GM18909 (cell line): ENCODE measurements at regions not wholly inside any gene's neighbourhood (a gene's known extent, or its start where the extent isn't known, plus 50 kb on each side); places are given as distances from the start of the nearest gene placed in this dataset.

Source experiments
- ATAC-seq: cut with Tn5 transposase; IDR thresholded peaks from one replicate; pipeline ENCODE4 v1.9.1; 2021; ENCODE audit warnings: mild to moderate bottlenecking; ENCODE audit not compliant: unreplicated experiment, poor library complexity

DNA sequence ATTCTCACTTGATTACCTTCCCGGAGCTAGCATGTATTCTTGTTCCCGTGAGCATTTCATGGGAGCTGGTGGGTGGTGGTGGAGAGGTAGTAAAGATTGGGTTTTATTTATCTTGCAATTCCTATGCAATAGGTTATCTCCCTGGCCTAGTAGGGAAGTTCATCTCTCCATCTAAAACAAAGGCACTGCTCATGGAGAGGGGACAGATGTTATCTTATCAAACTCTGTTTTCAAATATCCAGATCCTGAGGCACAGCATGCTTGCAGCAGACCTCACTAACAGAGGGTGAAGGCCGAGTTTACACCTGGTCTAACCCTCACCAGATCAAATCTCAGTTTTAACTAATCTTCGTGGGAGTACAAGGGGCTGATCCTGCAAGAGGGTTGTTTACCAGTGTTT is 98.9 kb downstream of the CYRIA start:
- no peak for ATAC-seq

- no peak for ATAC-seq
These were observed 100.2 kb downstream of the CYRIA start for GRCh38 chr2:16565481-16565880.

- ATAC-seq: no peak
These were observed 104.0 kb downstream of the CYRIA start for GRCh38 chr2:16561676-16562075.

GRCh38 chr2:16561251-16561650 is 104.4 kb downstream of the CYRIA start:
- no peak for ATAC-seq

DNA sequence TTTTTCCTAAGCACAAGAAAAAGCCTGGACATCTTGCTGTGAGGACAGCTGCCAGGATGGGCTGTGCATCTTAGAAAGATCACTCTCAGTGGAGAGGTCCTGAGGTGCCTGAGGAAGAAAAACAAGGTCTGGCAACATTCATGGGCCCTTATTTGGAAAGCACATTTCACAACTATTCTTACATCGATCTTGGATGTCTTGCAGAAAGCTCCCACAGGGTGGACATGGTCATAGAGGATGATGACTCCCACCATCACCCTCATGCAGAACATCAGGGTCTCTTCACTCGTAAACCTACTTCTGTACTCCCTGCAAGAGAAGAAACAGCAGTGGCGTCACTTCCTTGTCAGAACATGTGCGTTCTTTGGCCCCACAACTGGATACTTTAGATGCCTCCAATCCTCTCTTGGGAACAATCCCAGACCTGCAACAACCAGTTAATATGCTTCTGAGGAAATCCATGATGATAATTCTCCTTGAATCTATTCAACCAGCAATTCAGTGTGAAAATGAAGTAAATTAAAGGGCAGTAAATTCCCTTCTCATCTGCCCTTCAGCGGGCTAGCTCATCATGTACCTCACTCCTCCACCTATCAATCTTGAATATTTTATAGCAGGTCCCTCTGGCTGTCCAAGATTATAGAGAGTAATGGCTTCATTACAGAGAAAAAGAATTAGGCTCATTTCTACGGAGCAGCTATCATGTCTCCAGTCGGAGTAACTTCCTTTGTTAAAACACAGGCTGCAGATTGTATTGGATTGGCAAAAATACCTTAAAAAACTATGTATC is 106.2 kb downstream of the CYRIA start:
- no peak for ATAC-seq

DNA sequence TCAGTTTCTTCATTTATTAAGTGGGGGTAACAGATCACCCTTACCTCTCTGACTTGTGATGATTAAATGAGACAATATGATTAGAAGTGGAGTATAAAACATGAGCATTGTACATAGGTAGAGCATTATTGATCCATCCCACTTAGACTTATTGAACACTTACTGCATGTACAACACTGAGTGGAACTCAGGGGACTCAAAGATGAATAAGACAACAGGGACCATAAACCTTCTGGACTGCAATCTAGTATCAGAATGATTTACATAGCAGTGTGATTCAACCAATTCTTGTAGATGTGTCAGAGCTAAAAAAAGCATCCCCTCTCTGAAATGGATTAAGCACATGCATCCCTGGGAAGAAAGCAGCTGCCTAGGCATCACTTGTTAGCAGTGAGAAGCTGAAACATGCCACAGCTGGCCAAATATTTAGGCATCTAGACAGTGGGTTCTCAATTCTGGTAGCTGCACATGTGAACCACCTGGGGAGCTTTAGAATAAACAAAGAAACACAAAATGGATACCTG is 111.5 kb downstream of the CYRIA start:
- no peak for ATAC-seq

DNA sequence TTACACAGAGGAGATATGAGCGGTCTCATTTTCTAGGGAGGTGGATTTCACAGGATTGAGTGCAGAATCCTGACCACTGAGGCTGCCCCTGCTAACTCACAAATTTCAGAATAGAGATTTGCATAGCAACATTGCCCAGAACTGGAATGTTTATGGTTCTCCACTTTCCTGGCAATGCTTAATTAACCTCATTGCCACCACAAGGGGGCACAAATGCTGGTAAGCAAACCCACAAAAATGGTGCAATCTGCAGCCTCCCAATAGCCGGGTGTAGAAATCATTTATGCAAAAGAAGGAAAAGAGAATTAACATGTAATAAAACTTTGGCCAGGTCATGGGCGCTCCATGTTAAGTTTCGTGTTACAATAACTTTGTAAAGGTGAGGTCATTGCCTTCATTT is 112.4 kb downstream of the CYRIA start:
- ATAC-seq: no peak

DNA sequence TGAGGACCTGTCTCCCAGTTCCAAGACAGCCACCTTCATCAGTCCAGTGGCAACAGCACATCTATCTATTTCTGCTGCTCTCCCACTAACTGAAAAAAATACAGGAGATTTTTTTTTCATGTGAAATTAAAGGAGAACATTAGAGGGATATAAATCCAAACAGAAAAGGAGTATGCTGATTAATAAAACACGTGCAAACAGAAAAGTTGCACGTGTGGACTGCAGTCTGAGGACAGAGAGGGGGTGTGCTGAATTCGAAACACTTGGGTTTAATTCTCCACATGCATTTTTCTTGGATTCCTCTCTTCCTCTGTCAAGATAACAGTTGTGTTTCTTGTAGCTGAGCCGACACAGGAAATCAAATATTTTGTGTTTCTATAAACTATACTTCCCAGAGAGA is 113.4 kb downstream of the CYRIA start:
- no peak for ATAC-seq

DNA sequence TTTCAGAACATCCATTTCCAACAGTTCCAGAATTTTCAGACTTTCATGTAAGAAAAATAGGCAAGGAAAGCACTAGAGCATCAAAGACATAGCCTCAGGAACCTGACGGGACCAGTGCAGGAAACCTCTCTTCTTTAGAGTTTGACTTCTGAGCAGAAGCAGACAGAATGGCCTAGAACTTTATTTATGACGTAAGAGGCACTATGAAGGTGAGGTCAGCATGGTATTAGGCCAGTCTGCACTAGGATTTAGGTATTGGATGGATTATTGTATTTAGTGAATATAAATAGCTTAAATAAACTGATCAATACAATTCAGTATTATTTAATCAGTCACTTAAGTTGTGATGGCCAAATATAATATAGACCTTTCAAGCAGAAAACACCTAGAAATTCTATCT is 117.6 kb downstream of the CYRIA start:
- no peak for ATAC-seq

DNA sequence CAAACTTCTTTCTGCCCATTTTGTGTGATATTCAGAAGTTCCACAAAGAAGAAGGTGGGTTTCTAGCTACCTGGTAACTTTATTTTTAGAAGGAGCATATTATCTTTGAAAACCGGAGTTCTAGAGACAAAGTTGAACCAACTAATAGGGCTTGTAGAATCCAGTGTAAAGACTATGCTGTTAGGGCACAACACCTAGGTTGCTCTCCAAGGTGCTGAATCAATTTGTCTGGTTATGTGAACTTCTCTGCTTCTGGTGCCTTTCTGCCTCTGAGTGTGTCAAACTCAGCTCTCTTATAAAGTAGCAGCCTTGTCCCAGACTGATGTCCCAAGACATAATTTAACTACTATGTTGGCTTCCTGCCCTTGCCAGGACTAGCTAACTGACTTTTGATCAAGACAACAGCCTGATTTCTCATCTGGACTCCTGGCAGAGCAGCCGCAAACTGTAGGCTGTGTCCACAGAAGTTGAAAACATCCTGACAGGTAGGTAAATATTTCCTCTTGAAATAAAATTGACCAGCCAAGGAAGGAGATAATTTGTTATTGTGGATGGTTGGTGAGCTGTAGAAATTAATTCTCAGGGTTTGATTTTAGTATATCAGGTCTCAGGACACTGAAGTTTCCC is 119.4 kb downstream of the CYRIA start:
- no peak for ATAC-seq

DNA sequence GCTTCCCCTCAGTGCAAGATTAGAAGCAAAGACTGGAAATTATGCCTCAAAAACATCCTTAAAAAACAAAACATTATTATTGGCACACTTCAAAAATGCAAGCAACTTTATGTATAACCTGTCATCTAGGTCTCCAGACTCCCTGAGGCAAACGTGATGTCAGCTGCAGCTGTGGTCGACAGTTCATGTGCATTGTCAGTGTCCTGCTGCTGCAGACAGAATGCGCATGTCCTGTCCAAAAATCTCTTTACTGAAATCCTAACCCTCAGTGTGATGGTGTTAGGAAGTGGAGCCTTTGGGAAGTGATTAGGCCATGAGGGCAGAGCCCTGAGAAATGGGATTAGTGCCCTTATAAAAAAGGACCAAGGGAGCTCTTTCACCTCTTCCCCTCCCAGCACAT is 126.9 kb downstream of the CYRIA start:
- no peak for ATAC-seq

DNA sequence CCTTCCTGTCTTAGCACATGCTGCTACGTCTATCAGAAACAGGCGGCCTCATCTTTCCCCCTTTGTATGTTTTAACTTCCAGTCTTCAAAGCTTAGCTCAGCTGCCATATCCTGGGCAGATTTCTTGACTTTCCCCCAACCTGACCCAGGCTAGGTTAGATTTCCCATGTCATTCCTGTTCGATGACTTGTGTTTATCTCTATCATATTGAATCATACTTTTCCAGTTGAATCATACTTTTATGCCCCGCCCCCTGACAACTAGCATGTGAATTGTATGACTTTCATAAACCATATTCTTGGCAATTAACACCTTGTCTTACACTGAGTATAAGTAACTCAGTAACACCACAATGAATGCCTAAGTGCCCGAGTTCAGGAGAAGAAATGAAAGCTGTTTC is 128.3 kb downstream of the CYRIA start:
- no peak for ATAC-seq

DNA sequence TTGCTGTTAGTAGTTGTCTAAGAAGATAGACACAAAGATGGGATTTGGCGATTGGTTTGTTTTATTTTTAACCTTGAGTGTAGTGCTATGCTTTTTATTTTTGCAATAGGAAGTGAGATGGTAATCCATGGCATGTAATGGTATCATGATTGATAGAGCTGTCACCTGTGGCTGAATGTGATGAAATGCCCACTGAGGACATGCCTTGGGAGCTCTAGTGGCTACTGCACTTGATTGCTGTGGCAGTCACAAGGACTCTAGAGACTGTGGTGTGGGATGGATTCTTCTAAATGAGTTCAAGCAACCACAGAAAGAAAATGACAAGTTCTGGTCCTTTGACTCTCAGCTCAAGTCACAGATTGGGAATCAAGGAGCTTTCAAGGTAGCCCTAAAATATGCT is 139.4 kb downstream of the CYRIA start:
- no peak for ATAC-seq

DNA sequence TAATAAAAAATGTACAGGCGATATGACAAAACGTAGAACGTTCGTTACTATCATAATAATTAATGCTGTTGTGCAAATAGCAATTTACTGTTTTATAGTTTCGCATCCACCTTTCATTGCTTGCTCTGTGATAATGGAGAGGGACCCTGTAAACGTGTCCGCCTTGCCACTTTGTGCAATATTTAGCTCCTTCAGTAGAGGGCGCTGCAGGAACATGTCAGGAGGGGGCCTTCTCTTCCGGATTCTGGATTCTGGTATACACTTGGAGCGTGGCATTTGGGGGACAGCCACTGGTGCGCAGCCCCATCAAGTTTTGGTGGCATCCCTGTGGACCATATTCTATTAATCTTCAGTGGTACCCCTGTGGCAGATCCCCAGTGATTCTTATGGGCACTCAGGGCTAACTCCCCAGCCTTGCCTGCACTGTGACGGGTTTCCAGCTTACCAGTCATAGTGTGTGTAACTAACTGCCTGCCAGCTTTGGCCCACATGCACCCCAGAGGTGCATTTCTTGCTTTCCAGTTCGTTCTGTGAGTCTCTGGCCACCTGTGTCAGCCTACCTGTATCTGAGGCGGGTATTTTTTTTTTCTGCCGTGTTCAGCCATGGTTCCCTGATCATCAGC is 140.3 kb downstream of the CYRIA start:
- no peak for ATAC-seq

- no peak for ATAC-seq
These were observed 141.9 kb downstream of the CYRIA start for GRCh38 chr2:16523711-16524110.

DNA sequence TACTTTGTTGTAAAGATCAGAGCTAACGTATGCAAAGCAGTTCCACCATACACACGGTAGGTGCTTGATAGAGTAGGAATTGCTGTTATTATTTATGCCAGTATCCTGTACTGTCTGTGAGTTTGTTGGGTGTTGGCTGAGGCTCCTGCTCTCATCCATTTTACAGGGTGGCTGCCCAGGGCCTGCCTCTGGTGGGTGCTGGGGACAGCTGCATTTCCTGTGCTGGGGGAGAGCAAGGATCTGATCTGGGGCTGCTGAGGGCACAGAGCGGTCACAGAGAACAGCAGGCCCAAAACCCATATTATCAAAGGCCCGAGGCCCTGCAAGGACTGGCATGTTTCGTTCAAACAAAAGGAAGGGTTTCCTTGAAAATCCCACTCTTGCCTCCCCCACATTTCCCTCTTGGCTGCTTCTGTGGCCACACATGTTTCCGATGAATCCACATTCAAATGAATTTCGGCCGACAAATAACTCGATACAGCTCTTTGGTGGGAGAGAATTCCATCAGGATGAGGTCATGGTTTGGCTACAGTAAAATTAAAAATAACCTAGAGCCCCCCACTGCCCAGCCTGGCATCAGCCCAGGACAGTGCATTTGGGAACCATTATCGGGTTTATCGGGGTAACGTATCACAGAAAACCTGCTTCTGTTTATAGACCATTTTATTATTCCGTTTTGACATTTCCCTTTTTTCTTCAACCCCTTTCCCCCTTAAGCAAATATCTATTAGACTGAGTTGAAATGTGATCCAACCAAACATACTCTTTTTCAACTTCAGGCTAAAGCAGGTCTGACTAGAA is 143.4 kb downstream of the CYRIA start:
- ATAC-seq: no peak

GRCh38 chr2:16520891-16521290 is 144.7 kb downstream of the CYRIA start:
- no peak for ATAC-seq

DNA sequence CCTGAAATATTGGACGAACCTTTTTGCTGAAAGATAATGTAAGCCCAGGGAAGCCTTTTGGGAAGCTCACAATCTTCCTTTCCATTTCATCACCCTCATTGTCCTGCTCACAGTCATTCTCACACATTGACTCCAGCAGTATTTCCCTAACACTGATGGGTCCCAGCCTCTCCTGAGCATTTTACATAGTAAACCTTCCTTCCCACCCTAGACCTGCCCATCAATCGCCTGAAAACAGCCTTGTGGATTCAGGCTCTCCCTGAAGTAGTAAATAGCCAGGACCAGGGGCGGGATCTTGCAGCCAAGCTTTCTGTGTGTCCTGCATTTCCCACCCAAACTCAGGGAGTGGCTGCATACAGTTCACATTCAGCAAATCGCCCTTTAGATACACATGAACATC is 149.9 kb downstream of the CYRIA start:
- no peak for ATAC-seq

GRCh38 chr2:16513626-16514025 is 152.0 kb downstream of the CYRIA start:
- ATAC-seq: no peak

- no peak for ATAC-seq
These were observed 154.6 kb downstream of the CYRIA start for GRCh38 chr2:16511041-16511440.

GRCh38 chr2:16509042-16509441 is 156.6 kb downstream of the CYRIA start:
- ATAC-seq: no peak
